Medulla oblongata (tissue), 1 donor: ENCODE measurements at regions not wholly inside any gene's neighbourhood (a gene's known extent, or its start where the extent isn't known, plus 50 kb on each side); places are given as distances from the start of the nearest gene placed in this dataset.

ENCODE experiments used
- DNase-seq: peaks from one replicate; pipeline ENCODE4 v3.0.0-alpha.2; 2015; ENCODE audit errors: extremely low spot score

- no peak for DNase-seq
These were observed 210.2 kb downstream of the ARPP21 start for GRCh38 chr3:35849496-35849895.

- DNase-seq, result no peak
These were observed 210.6 kb downstream of the ARPP21 start for GRCh38 chr3:35849963-35850362.

- DNase-seq, result no peak
These were observed 217.7 kb downstream of the ARPP21 start for GRCh38 chr3:35857004-35857403.

- no peak for DNase-seq
These were observed 222.7 kb downstream of the ARPP21 start for GRCh38 chr3:35862057-35862456.

GRCh38 chr3:35864871-35865270, 225.5 kb downstream of the ARPP21 start:
- DNase-seq, result peak; percentile 6

GRCh38 chr3:35867791-35868190, 228.5 kb downstream of the ARPP21 start:
- DNase-seq, result no peak

- DNase-seq, result no peak
These were observed 231.7 kb downstream of the ARPP21 start for GRCh38 chr3:35871009-35871408.

GRCh38 chr3:35883929-35884328, 244.6 kb downstream of the ARPP21 start:
- no peak for DNase-seq

- no peak for DNase-seq
These were observed 255.4 kb downstream of the ARPP21 start for GRCh38 chr3:35894735-35895134.

GRCh38 chr3:35899245-35899644, 259.9 kb downstream of the ARPP21 start:
- DNase-seq, result no peak

- no peak for DNase-seq
These were observed 260.8 kb downstream of the ARPP21 start for GRCh38 chr3:35900079-35900478.

GRCh38 chr3:35908366-35909232, 269.3 kb downstream of the ARPP21 start:
- peak; percentile 94 for DNase-seq

GRCh38 chr3:35919160-35919559, 279.8 kb downstream of the ARPP21 start:
- no peak for DNase-seq

- DNase-seq, result no peak
These were observed 282.4 kb downstream of the ARPP21 start for GRCh38 chr3:35921718-35922117.

GRCh38 chr3:35924070-35924469, 284.7 kb downstream of the ARPP21 start:
- peak; percentile 54 for DNase-seq

GRCh38 chr3:35927441-35927840, 288.1 kb downstream of the ARPP21 start:
- DNase-seq, result no peak

GRCh38 chr3:35929158-35929557, 289.8 kb downstream of the ARPP21 start:
- no peak for DNase-seq

GRCh38 chr3:35931867-35932266, 292.5 kb downstream of the ARPP21 start:
- DNase-seq, result no peak

- DNase-seq, result peak; percentile 69
These were observed 293.7 kb downstream of the ARPP21 start for GRCh38 chr3:35932995-35933394.

GRCh38 chr3:35936571-35936970, 297.2 kb downstream of the ARPP21 start:
- no peak for DNase-seq

- DNase-seq, result no peak
These were observed 305.8 kb downstream of the ARPP21 start for GRCh38 chr3:35944926-35945710.

GRCh38 chr3:35946121-35946853, 307.0 kb downstream of the ARPP21 start:
- peak; percentile 60 for DNase-seq
